ENCODE measurements at regions not wholly inside any gene's neighbourhood (a gene's known extent, or its start where the extent isn't known, plus 50 kb on each side); places are given as distances from the start of the nearest gene placed in this dataset.

GRCh38 chr15:36335224-36335623, 244.2 kb upstream of the CDIN1 start:
- no peak for TF ChIP-seq CTCF (IDR thresholded peaks at IDR 0.05; ENCODE audit: low read depth, low read length)

GRCh38 chr15:36335659-36336058, 243.8 kb upstream of the CDIN1 start:
- TF ChIP-seq CTCF (IDR thresholded peaks at IDR 0.05; ENCODE audit: low read depth, low read length): no peak
- DNase-seq (ENCODE audit: extremely low read depth, low read depth): no peak

More at GRCh38 chr15:36335224-36335623, 244.2 kb upstream of the CDIN1 start:
- DNase-seq (ENCODE audit: extremely low read depth, low read depth): no peak

GRCh38 chr15:36344887-36345286, 234.5 kb upstream of the CDIN1 start:
- DNase-seq (ENCODE audit: extremely low read depth, low read depth): no peak
- no peak for TF ChIP-seq CTCF (IDR thresholded peaks at IDR 0.05; ENCODE audit: low read depth, low read length)

- no peak for DNase-seq (ENCODE audit: extremely low read depth, low read depth)
- TF ChIP-seq CTCF (IDR thresholded peaks at IDR 0.05; ENCODE audit: low read depth, low read length): no peak
Measured at GRCh38 chr15:36347272-36347858, 232.1 kb upstream of the CDIN1 start.

GRCh38 chr15:36356466-36356865, 223.0 kb upstream of the CDIN1 start:
- TF ChIP-seq CTCF (IDR thresholded peaks at IDR 0.05; ENCODE audit: low read depth, low read length): no peak
- DNase-seq (ENCODE audit: extremely low read depth, low read depth): no peak

GRCh38 chr15:36356978-36357601, 222.3 kb upstream of the CDIN1 start:
- TF ChIP-seq CTCF (IDR thresholded peaks at IDR 0.05; ENCODE audit: low read depth, low read length): no peak
- DNase-seq (ENCODE audit: extremely low read depth, low read depth): no peak

GRCh38 chr15:36358094-36358493, 221.3 kb upstream of the CDIN1 start:
- no peak for TF ChIP-seq CTCF (IDR thresholded peaks at IDR 0.05; ENCODE audit: low read depth, low read length)
- DNase-seq (ENCODE audit: extremely low read depth, low read depth): no peak
